ENCODE measurements at regions not wholly inside any gene's neighbourhood (a gene's known extent, or its start where the extent isn't known, plus 50 kb on each side); places are given as distances from the start of the nearest gene placed in this dataset.
"Not testable (repeated sequence)": the region's sequence is repeated elsewhere in the genome, so short reads cannot be mapped to it uniquely, and the experiment has no call there.

- peaks cover 5% of the 10 kb centered on the region for H3K27me3 Mint-ChIP-seq (ENCODE audit: unreplicated experiment)
- no peak for TF ChIP-seq CTCF (IDR thresholded peaks at IDR 0.05; ENCODE audit: unreplicated experiment)
- H3K27ac Mint-ChIP-seq (ENCODE audit: unreplicated experiment): no peak overlapping the region
- no peak for DNase-seq (ENCODE audit: low spot score)
- no peak overlapping the region for H3K4me3 Mint-ChIP-seq (ENCODE audit: unreplicated experiment)
- H3K9me3 Mint-ChIP-seq (ENCODE audit: unreplicated experiment): no peaks in the 10 kb centered on the region
- no peaks in the 10 kb centered on the region for H3K4me1 Mint-ChIP-seq (ENCODE audit: unreplicated experiment)
- no peaks in the 10 kb centered on the region for H3K36me3 Mint-ChIP-seq (ENCODE audit: low read depth, unreplicated experiment)
Observed at GRCh38 chr13:89407357-89407756, 1736.2 kb downstream of the SLITRK5 start.

GRCh38 chr13:89432997-89433396 is 1761.8 kb downstream of the SLITRK5 start:
- H3K4me3 Mint-ChIP-seq (ENCODE audit: unreplicated experiment): no peak overlapping the region
- peaks cover 3% of the 10 kb centered on the region for H3K27me3 Mint-ChIP-seq (ENCODE audit: unreplicated experiment)
- no peaks in the 10 kb centered on the region for H3K36me3 Mint-ChIP-seq (ENCODE audit: low read depth, unreplicated experiment)
- no peaks in the 10 kb centered on the region for H3K9me3 Mint-ChIP-seq (ENCODE audit: unreplicated experiment)
- H3K27ac Mint-ChIP-seq (ENCODE audit: unreplicated experiment): no peak overlapping the region
- H3K4me1 Mint-ChIP-seq (ENCODE audit: unreplicated experiment): no peaks in the 10 kb centered on the region
- no peak for DNase-seq (ENCODE audit: low spot score)
- TF ChIP-seq CTCF (IDR thresholded peaks at IDR 0.05; ENCODE audit: unreplicated experiment): no peak

GRCh38 chr13:89434624-89435023 is 1763.5 kb downstream of the SLITRK5 start:
- H3K4me3 Mint-ChIP-seq (ENCODE audit: unreplicated experiment): not testable (repeated sequence)

GRCh38 chr13:89454681-89455080 is 1783.5 kb downstream of the SLITRK5 start:
- no peaks in the 10 kb centered on the region for H3K27me3 Mint-ChIP-seq (ENCODE audit: unreplicated experiment)
- no peak overlapping the region for H3K4me3 Mint-ChIP-seq (ENCODE audit: unreplicated experiment)
- H3K9me3 Mint-ChIP-seq (ENCODE audit: unreplicated experiment): no peaks in the 10 kb centered on the region
- H3K27ac Mint-ChIP-seq (ENCODE audit: unreplicated experiment): no peak overlapping the region
- no peak for DNase-seq (ENCODE audit: low spot score)
- no peaks in the 10 kb centered on the region for H3K36me3 Mint-ChIP-seq (ENCODE audit: low read depth, unreplicated experiment)
- no peak for TF ChIP-seq CTCF (IDR thresholded peaks at IDR 0.05; ENCODE audit: unreplicated experiment)
- no peaks in the 10 kb centered on the region for H3K4me1 Mint-ChIP-seq (ENCODE audit: unreplicated experiment)

More at GRCh38 chr13:89434624-89435023, 1763.5 kb downstream of the SLITRK5 start:
- H3K9me3 Mint-ChIP-seq (ENCODE audit: unreplicated experiment); H3K27me3 Mint-ChIP-seq (ENCODE audit: unreplicated experiment); H3K27ac Mint-ChIP-seq (ENCODE audit: unreplicated experiment); H3K4me1 Mint-ChIP-seq (ENCODE audit: unreplicated experiment); H3K36me3 Mint-ChIP-seq (ENCODE audit: low read depth, unreplicated experiment); DNase-seq (ENCODE audit: low spot score): not testable (repeated sequence)

- H3K4me1 Mint-ChIP-seq (ENCODE audit: unreplicated experiment): no peaks in the 10 kb centered on the region
- no peak overlapping the region for H3K27ac Mint-ChIP-seq (ENCODE audit: unreplicated experiment)
- no peak overlapping the region for H3K4me3 Mint-ChIP-seq (ENCODE audit: unreplicated experiment)
- no peak for DNase-seq (ENCODE audit: low spot score)
- TF ChIP-seq CTCF (IDR thresholded peaks at IDR 0.05; ENCODE audit: unreplicated experiment): no peak
- no peaks in the 10 kb centered on the region for H3K36me3 Mint-ChIP-seq (ENCODE audit: low read depth, unreplicated experiment)
- no peaks in the 10 kb centered on the region for H3K27me3 Mint-ChIP-seq (ENCODE audit: unreplicated experiment)
- no peaks in the 10 kb centered on the region for H3K9me3 Mint-ChIP-seq (ENCODE audit: unreplicated experiment)
Observed at GRCh38 chr13:89455225-89455624, 1784.1 kb downstream of the SLITRK5 start.

GRCh38 chr13:89455741-89456140 is 1784.6 kb downstream of the SLITRK5 start:
- Mint-ChIP-seq H3K27me3 (ENCODE audit: unreplicated experiment) (no peaks in the 10 kb centered on the region), H3K4me3 (ENCODE audit: unreplicated experiment) (no peak overlapping the region), H3K36me3 (ENCODE audit: low read depth, unreplicated experiment) (no peaks in the 10 kb centered on the region), H3K27ac (ENCODE audit: unreplicated experiment) (no peak overlapping the region), H3K9me3 (ENCODE audit: unreplicated experiment) (no peaks in the 10 kb centered on the region), H3K4me1 (ENCODE audit: unreplicated experiment) (no peaks in the 10 kb centered on the region)
- DNase-seq (ENCODE audit: low spot score): no peak
- no peak for TF ChIP-seq CTCF (IDR thresholded peaks at IDR 0.05; ENCODE audit: unreplicated experiment)
